Mesendoderm (in vitro differentiated cells): ENCODE measurements at regions not wholly inside any gene's neighbourhood (a gene's known extent, or its start where the extent isn't known, plus 50 kb on each side); places are given as distances from the start of the nearest gene placed in this dataset.

Source experiments
- DNase-seq: peaks from one replicate; pipeline ENCODE4 v3.0.0; 2013
- H2AK5ac ChIP-seq: 2 replicates; pipeline ENCODE4 v1.6.1; 2013; ENCODE audit warnings: low read length, inconsistent platforms
- H2BK120ac ChIP-seq: 2 replicates; pipeline ENCODE4 v1.6.1; 2013; ENCODE audit warnings: low read depth, mild to moderate bottlenecking, low read length, moderate library complexity, mixed read lengths
- H2BK15ac ChIP-seq: replicated peaks from 2 replicates; pipeline ENCODE4 v1.6.1; 2013; ENCODE audit warnings: low read depth, mild to moderate bottlenecking, moderate library complexity
- H2BK5ac ChIP-seq: 2 replicates; pipeline ENCODE4 v1.6.1; 2013; ENCODE audit warnings: low read length, inconsistent platforms
- H3K18ac ChIP-seq: 2 replicates; pipeline ENCODE4 v1.6.1; 2013; ENCODE audit warnings: mild to moderate bottlenecking, low read length, mixed read lengths
- H3K23ac ChIP-seq: one replicate; pipeline ENCODE4 v1.6.1; 2013; ENCODE audit warnings: low read length
- H3K27ac ChIP-seq: 2 replicates; pipeline ENCODE4 v1.5.1; 2013; ENCODE audit warnings: low read depth, mild to moderate bottlenecking, inconsistent platforms, low read length, moderate library complexity
- H3K27me3 ChIP-seq: 2 replicates; pipeline ENCODE4 v1.6.1; 2013; ENCODE audit warnings: low read length, control low read depth, mild to moderate bottlenecking, inconsistent platforms; ENCODE audit not compliant: insufficient read depth, poor library complexity
- H3K36me3 ChIP-seq: 2 replicates; pipeline ENCODE4 v1.6.1; 2013; ENCODE audit warnings: low read length, inconsistent platforms; ENCODE audit not compliant: control insufficient read depth, insufficient read depth
- H3K4ac ChIP-seq: one replicate; pipeline ENCODE4 v1.6.1; 2013; ENCODE audit warnings: low read depth, mild to moderate bottlenecking, low read length, moderate library complexity
- H3K4me1 ChIP-seq: 2 replicates; pipeline ENCODE4 v1.6.1; 2013; ENCODE audit warnings: low read depth, low read length, inconsistent platforms; ENCODE audit not compliant: control insufficient read depth
- H3K4me2 ChIP-seq: 2 replicates; pipeline ENCODE4 v1.6.1; 2013; ENCODE audit warnings: low read length
- H3K4me3 ChIP-seq: 2 replicates; pipeline ENCODE4 v1.5.1; 2013; ENCODE audit warnings: mild to moderate bottlenecking, low read length
- H3K56ac ChIP-seq: one replicate; pipeline ENCODE4 v1.6.1; 2013; ENCODE audit warnings: low read length
- H3K79me1 ChIP-seq: 2 replicates; pipeline ENCODE4 v1.6.1; 2013; ENCODE audit warnings: low read length, inconsistent platforms
- H3K79me2 ChIP-seq: 2 replicates; pipeline ENCODE4 v1.6.1; 2013; ENCODE audit warnings: mild to moderate bottlenecking, low read length; ENCODE audit not compliant: control insufficient read depth, insufficient read depth
- H3K9ac ChIP-seq: 2 replicates; pipeline ENCODE4 v1.6.1; 2013; ENCODE audit warnings: low read length, inconsistent platforms
- H4K5ac ChIP-seq: one replicate; pipeline ENCODE4 v1.6.1; 2013; ENCODE audit warnings: low read length
- H4K8ac ChIP-seq: one replicate; pipeline ENCODE4 v1.6.1; 2013; ENCODE audit warnings: low read depth, mild to moderate bottlenecking, control low read depth, low read length, moderate library complexity
- WGBS: extraction: QIAGEN DNeasy Blood & Tissue Kit; methylation state at CpG from one replicate; pipeline ENCODE4 v1.1.7; 2013; ENCODE audit warnings: low lambda C conversion rate, missing lambda C conversion rate; ENCODE audit not compliant: insufficient coverage; ENCODE audit errors: extremely low coverage; 5-methylcytosine and 5-hydroxymethylcytosine counted together

- Histone ChIP-seq H3K4ac (no peak overlapping the region), H4K8ac (no peak overlapping the region), H3K18ac (peak overlapping the region; percentile 45), H3K9ac (no peak overlapping the region), H2BK15ac (no peak overlapping the region), H2AK5ac (no peak overlapping the region), H3K4me2 (no peak overlapping the region), H3K27me3 (no peaks in the 10 kb centered on the region), H3K79me1 (no peaks in the 10 kb centered on the region), H4K5ac (no peak overlapping the region), H3K4me1 (no peaks in the 10 kb centered on the region), H3K79me2 (no peaks in the 10 kb centered on the region), H3K56ac (no peak overlapping the region), H2BK5ac (no peak overlapping the region), H3K36me3 (no peaks in the 10 kb centered on the region), H3K23ac (no peak overlapping the region), H3K27ac (no peak overlapping the region), H2BK120ac (no peak overlapping the region), H3K4me3 (no peak overlapping the region)
- no CpG with 5 or more reads among the region's 9 CpGs for WGBS
- DNase-seq: no peak
Measured at GRCh38 chr22:49535126-49535525, 292.5 kb downstream of the BRD1 start.

DNA sequence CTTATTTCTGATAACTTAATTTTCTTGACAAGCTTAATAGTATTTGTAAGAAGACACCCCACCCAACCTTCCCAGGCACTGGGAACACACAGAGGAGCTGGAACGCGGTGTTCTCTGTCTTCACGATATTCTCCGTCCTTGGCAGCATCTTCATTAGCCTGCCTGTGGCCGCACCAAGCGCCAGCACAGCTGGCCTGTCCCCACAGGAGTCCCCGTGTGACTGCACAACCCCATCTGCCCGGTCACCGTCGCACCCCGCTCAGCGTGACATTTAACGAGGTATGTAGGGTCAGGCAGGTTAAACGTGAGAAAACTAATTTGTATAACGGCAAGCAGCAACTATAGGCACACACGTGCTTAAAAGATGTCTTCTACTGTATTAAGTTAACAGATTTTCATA, 293.3 kb downstream of the BRD1 start:
- WGBS: no CpG with 5 or more reads among the region's 16 CpGs
- Histone ChIP-seq H3K4me3 (no peak overlapping the region), H3K4me2 (no peak overlapping the region), H3K23ac (no peak overlapping the region), H2BK5ac (no peak overlapping the region), H3K27me3 (no peaks in the 10 kb centered on the region), H2BK120ac (no peak overlapping the region), H3K4me1 (no peaks in the 10 kb centered on the region), H3K79me1 (no peaks in the 10 kb centered on the region), H2AK5ac (no peak overlapping the region), H2BK15ac (no peak overlapping the region), H4K8ac (no peak overlapping the region), H3K18ac (no peak overlapping the region), H3K79me2 (no peaks in the 10 kb centered on the region), H3K9ac (no peak overlapping the region), H3K27ac (no peak overlapping the region), H3K56ac (no peak overlapping the region), H4K5ac (no peak overlapping the region), H3K36me3 (no peaks in the 10 kb centered on the region), H3K4ac (no peak overlapping the region)
- DNase-seq: no peak

DNA sequence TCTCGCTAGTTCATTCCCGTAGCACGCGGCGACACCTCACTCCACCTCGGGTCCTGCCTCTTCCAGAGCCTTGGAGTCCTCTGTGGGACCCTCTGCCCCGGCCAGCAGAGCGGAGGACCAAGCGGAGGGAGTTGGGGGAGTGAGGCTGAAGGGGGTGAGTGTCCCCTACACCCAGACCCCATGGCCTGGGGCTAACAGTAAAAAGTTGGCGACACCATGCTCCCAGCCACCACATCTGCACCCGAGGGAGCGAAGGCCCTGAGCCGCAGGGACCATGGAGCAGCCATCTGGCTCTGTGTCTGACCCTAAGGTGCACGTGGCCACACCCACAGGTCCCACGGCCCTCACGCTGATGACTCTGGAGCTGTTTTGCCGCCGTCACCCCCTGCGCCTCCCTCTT, 293.8 kb downstream of the BRD1 start:
- Histone ChIP-seq H3K23ac (no peak overlapping the region), H3K27me3 (no peaks in the 10 kb centered on the region), H3K36me3 (no peaks in the 10 kb centered on the region), H3K4me1 (no peaks in the 10 kb centered on the region), H3K18ac (no peak overlapping the region), H3K79me2 (no peaks in the 10 kb centered on the region), H3K4ac (no peak overlapping the region), H3K4me2 (no peak overlapping the region), H3K56ac (no peak overlapping the region), H4K8ac (no peak overlapping the region), H2BK5ac (no peak overlapping the region), H3K9ac (no peak overlapping the region), H3K79me1 (no peaks in the 10 kb centered on the region), H2AK5ac (no peak overlapping the region), H4K5ac (no peak overlapping the region), H3K4me3 (no peak overlapping the region), H2BK120ac (no peak overlapping the region), H3K27ac (no peak overlapping the region), H2BK15ac (no peak overlapping the region)
- no peak for DNase-seq
- WGBS: no CpG with 5 or more reads among the region's 19 CpGs

GRCh38 chr22:49532869-49533802, 294.5 kb downstream of the BRD1 start:
- no peak overlapping the region for H3K4ac ChIP-seq
- no peak for DNase-seq
- no peak overlapping the region for H2BK120ac ChIP-seq
- no peaks in the 10 kb centered on the region for H3K4me1 ChIP-seq
- H2AK5ac ChIP-seq: no peak overlapping the region
- H3K27ac ChIP-seq: no peak overlapping the region
- no peak overlapping the region for H2BK5ac ChIP-seq
- no peak overlapping the region for H4K8ac ChIP-seq
- no peak overlapping the region for H3K18ac ChIP-seq
- H3K56ac ChIP-seq: no peak overlapping the region
- no peak overlapping the region for H4K5ac ChIP-seq
- no peaks in the 10 kb centered on the region for H3K79me2 ChIP-seq
- no CpG with 5 or more reads among the region's 22 CpGs for WGBS
- no peaks in the 10 kb centered on the region for H3K79me1 ChIP-seq
- H3K36me3 ChIP-seq: no peaks in the 10 kb centered on the region
- no peak overlapping the region for H2BK15ac ChIP-seq
- no peak overlapping the region for H3K4me2 ChIP-seq
- no peaks in the 10 kb centered on the region for H3K27me3 ChIP-seq
- H3K9ac ChIP-seq: no peak overlapping the region
- H3K23ac ChIP-seq: no peak overlapping the region
- H3K4me3 ChIP-seq: no peak overlapping the region

DNA sequence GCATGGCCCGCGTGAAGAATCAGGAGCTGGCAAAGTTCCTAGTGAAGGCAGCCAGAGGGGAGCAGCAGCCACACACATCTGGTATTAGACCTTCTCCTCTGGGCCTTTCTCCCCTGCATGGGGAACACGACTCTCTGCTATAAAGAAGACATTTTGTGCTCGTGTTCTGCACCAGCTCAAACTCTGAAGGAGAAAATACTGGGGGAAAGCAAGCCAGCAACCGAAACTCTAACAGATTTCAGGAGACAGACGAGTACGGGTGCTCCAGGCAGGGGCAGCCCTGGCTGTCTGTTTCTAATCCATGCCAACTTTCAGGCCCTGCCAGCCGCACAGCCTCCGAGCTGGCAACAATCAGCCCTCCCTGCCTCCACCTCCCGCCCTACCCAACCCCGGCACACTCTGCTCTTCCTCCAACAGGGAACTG, 296.3 kb downstream of the BRD1 start:
- DNase-seq: no peak
- Histone ChIP-seq H2BK120ac (no peak overlapping the region), H3K56ac (no peak overlapping the region), H3K9ac (no peak overlapping the region), H4K5ac (no peak overlapping the region), H3K4ac (no peak overlapping the region), H3K79me1 (no peaks in the 10 kb centered on the region), H3K23ac (no peak overlapping the region), H2BK5ac (no peak overlapping the region), H3K27me3 (no peaks in the 10 kb centered on the region), H3K79me2 (no peaks in the 10 kb centered on the region), H3K4me1 (no peaks in the 10 kb centered on the region), H3K4me2 (no peak overlapping the region), H3K18ac (no peak overlapping the region), H2BK15ac (no peak overlapping the region), H2AK5ac (no peak overlapping the region), H3K27ac (no peak overlapping the region), H3K36me3 (no peaks in the 10 kb centered on the region), H3K4me3 (no peak overlapping the region), H4K8ac (no peak overlapping the region)
- WGBS: no CpG with 5 or more reads among the region's 11 CpGs
